ENCODE measurements at regions not wholly inside any gene's neighbourhood (a gene's known extent, or its start where the extent isn't known, plus 50 kb on each side); places are given as distances from the start of the nearest gene placed in this dataset.

DNA sequence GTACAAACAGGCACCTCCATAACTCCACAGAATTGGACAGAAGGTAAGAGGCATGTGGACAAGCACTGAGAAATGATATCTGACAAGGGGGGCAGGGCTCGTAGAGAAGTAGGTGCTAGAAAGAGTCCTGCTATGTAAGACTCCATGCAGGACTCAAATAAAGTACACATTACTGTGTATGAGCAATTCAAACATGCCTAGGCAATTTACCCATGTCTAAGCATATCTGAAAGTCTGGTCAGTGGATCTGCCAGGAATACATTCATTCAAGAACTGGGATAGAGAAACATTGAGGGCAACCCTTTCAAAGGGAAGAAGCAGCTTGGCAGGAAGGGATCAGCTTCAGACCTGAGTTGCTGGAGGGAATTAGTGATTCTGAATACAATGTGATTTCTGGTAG is 174.1 kb upstream of the MCTP2 start:
- Mint-ChIP-seq H3K9me3 (peaks cover 6% of the 10 kb centered on the region), H3K4me1 (ENCODE audit: unreplicated experiment) (peaks cover 6% of the 10 kb centered on the region), H3K27me3 (peaks cover 6% of the 10 kb centered on the region), H3K36me3 (no peaks in the 10 kb centered on the region), H3K27ac (no peak overlapping the region), H3K4me3 (no peak overlapping the region)
- no peak for DNase-seq (ENCODE audit: extremely low spot score, unreplicated experiment)
- TF ChIP-seq, protein P1, sequence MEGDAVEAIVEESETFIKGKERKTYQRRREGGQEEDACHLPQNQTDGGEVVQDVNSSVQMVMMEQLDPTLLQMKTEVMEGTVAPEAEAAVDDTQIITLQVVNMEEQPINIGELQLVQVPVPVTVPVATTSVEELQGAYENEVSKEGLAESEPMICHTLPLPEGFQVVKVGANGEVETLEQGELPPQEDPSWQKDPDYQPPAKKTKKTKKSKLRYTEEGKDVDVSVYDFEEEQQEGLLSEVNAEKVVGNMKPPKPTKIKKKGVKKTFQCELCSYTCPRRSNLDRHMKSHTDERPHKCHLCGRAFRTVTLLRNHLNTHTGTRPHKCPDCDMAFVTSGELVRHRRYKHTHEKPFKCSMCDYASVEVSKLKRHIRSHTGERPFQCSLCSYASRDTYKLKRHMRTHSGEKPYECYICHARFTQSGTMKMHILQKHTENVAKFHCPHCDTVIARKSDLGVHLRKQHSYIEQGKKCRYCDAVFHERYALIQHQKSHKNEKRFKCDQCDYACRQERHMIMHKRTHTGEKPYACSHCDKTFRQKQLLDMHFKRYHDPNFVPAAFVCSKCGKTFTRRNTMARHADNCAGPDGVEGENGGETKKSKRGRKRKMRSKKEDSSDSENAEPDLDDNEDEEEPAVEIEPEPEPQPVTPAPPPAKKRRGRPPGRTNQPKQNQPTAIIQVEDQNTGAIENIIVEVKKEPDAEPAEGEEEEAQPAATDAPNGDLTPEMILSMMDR (conservative IDR thresholded peaks at IDR 0.05), result no peak

DNA sequence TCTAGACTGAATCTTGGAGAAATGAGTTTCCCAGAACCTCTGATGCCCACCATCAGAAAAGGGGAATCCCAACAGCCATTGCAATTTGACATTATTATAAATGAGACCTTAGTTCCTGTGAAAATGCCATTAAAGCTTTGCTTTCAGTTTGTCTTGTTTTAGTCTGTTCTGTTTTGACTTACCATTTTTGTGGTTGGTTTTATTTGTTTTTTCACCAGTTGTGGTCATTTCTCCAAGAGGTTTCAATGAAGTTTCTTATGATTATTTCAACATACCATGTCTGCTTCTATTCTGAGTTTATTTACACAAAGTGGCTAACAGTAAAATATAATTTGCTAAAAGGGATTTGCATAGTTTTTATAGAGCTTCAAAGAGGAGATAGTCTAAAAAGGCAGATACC is 175.0 kb upstream of the MCTP2 start:
- TF ChIP-seq, protein P1 (conservative IDR thresholded peaks at IDR 0.05), result no peak
- no peak overlapping the region for H3K4me3 Mint-ChIP-seq
- DNase-seq (ENCODE audit: extremely low spot score, unreplicated experiment), result no peak
- H3K36me3 Mint-ChIP-seq, result no peaks in the 10 kb centered on the region
- peaks cover 6% of the 10 kb centered on the region for H3K4me1 Mint-ChIP-seq (ENCODE audit: unreplicated experiment)
- no peak overlapping the region for H3K27ac Mint-ChIP-seq
- H3K9me3 Mint-ChIP-seq, result peaks cover 6% of the 10 kb centered on the region
- peaks cover 6% of the 10 kb centered on the region for H3K27me3 Mint-ChIP-seq

DNA sequence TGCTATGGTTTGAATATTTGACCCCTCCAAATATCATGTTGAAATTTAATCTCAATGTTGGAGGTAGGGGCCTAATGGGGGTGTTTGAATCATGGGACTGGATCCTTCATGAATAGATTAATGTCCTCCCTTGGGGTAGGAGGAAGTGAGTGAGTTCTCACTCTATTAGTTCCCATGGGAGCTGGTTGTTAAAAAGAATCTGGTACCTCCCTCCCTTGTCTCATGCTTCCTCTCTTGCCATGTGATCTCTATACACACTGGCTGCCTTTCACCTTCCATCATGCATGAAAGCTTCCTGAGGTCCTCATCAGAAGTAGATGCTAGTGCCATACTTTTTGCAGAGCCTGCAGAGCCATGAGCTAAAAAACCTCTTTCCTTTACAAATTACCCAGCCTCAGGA is 177.7 kb upstream of the MCTP2 start:
- Mint-ChIP-seq H3K4me3 (no peak overlapping the region), H3K9me3 (peaks cover 6% of the 10 kb centered on the region), H3K27ac (no peak overlapping the region), H3K27me3 (peaks cover 6% of the 10 kb centered on the region), H3K36me3 (no peaks in the 10 kb centered on the region), H3K4me1 (ENCODE audit: unreplicated experiment) (peaks cover 6% of the 10 kb centered on the region)
- DNase-seq (ENCODE audit: extremely low spot score, unreplicated experiment), result no peak
- TF ChIP-seq, protein P1 (conservative IDR thresholded peaks at IDR 0.05), result no peak

DNA sequence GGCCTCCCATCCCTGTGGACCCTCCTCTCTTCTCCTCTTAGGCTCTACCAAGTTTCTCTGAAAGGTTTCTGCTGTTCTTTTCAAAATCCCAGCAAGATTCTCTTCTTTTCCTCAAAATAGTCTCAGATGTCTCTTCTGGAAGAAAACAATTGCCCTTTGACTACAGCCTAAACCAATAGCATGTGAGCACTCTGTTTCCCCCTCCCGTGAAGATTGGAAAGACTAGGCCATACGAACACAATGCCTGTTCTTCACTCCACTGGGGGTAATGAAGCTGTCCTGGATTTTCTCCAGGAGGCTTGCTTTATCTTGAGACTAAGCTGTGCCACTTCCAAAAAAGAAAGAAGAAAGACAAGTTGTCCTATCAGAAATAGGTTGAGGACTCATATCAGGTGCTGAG is 178.7 kb upstream of the MCTP2 start:
- no peaks in the 10 kb centered on the region for H3K36me3 Mint-ChIP-seq
- peaks cover 6% of the 10 kb centered on the region for H3K4me1 Mint-ChIP-seq (ENCODE audit: unreplicated experiment)
- TF ChIP-seq, protein P1 (conservative IDR thresholded peaks at IDR 0.05), result no peak
- peaks cover 6% of the 10 kb centered on the region for H3K27me3 Mint-ChIP-seq
- no peak for DNase-seq (ENCODE audit: extremely low spot score, unreplicated experiment)
- H3K9me3 Mint-ChIP-seq, result peaks cover 6% of the 10 kb centered on the region
- no peak overlapping the region for H3K4me3 Mint-ChIP-seq
- no peak overlapping the region for H3K27ac Mint-ChIP-seq

DNA sequence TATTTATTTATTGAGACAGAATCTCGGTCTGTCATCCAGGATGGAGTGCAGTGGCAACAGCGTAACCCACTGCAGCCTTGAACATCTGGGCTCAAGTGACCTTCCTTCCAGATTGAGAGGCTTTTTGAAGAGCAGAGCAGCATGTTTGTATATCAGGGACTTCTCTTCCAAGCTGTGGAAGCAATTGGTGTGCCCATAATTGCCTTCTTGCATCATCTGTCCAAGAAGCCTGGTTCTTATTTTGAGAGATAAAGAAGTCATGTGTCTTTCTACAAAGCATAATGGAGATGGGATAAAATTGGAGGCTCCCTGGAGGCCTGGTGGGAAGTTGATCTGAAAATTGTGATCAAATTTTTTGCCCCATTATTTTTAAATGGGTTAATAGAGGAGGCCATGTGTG is 183.8 kb upstream of the MCTP2 start:
- Mint-ChIP-seq H3K4me3 (no peak overlapping the region), H3K4me1 (ENCODE audit: unreplicated experiment) (no peaks in the 10 kb centered on the region), H3K27me3 (no peaks in the 10 kb centered on the region), H3K27ac (no peak overlapping the region), H3K9me3 (no peaks in the 10 kb centered on the region), H3K36me3 (no peaks in the 10 kb centered on the region)
- TF ChIP-seq, protein P1 (conservative IDR thresholded peaks at IDR 0.05), result no peak
- no peak for DNase-seq (ENCODE audit: extremely low spot score, unreplicated experiment)
